ENCODE measurements at regions not wholly inside any gene's neighbourhood (a gene's known extent, or its start where the extent isn't known, plus 50 kb on each side); places are given as distances from the start of the nearest gene placed in this dataset.

DNA sequence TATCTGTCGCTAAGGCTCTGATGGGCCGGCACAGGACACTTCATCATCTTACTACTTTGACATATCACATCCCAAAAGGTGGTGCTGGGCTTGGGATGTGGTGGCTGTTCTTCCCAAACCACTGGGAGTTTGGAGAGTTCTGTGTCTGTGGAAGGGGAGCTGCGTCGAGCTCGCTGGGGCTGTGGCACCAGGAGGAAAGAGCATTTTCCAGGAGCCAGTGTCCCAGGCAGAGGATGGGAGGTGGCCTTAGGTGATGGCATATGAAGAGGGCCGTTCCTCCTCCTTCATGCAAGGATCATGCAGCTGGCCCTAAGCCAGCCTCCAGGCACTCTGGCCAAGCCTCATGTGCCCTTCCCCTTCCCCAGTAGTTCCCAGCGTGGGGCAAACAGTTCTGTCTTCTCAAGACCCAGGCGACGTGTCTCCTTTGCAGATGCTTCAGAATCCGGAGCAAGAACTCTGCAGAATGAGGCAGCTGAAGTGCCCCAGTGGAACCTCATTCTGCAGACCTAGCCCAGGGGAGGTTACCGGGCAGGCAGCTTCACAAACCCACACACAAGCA lies 89.4 kb upstream of the TNRC6C start:
- no peak for TF ChIP-seq CTCF (IDR thresholded peaks at IDR 0.05)
- no peak for TF ChIP-seq POLR2A (IDR thresholded peaks at IDR 0.05; ENCODE audit: low read depth)
- H3K4me3 ChIP-seq, result no peak overlapping the region
- H3K27me3 ChIP-seq, result peaks cover 0 to 3% (median 0%) of the 10 kb centered on the region in 4 donors
- no peaks in the 10 kb centered on the region for H3K9me3 ChIP-seq
- DNase-seq (ENCODE audit: extremely low spot score), result no peak
- no peak overlapping the region for H3K27ac ChIP-seq (replicated peaks in 1 of 4)
- 84% methylated on average over 9 of the region's 11 CpGs for WGBS
- H3K36me3 ChIP-seq, result no peaks in the 10 kb centered on the region
- intact Hi-C loops (cut with DNase I), result no loop called here
- H3K4me1 ChIP-seq, result peaks cover 9 to 20% (median 16%) of the 10 kb centered on the region in 4 donors

DNA sequence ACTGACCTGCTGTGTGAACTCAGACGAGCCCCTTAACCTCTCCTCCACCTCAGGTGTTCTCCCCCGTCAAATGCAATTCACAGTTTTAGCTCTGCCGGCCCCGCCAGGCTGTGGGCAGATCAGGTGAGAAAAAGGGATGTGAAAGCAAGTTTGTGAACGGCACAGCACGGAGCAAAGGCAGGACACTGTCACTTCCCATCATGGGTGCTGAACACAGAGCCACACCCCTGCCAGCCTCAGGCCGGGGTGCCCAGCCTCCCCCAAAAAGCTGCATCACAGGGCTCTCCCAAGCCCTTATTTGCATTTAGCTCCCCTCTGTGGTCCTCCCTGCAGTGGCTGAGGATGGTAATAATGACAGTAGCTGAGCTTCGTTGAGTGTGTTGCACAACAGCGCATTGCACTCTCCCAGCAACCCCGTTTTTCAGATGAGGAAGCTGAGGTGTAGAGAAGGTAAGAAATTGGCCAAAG lies 88.8 kb upstream of the TNRC6C start:
- Histone ChIP-seq H3K9me3 (no peaks in the 10 kb centered on the region), H3K4me1 (peaks cover 4 to 14% (median 11%) of the 10 kb centered on the region in 4 donors), H3K4me3 (no peak overlapping the region), H3K36me3 (no peaks in the 10 kb centered on the region), H3K27ac (replicated peaks in 1 of 4) (no peak overlapping the region), H3K27me3 (peaks cover 0 to 8% (median 0%) of the 10 kb centered on the region in 4 donors)
- TF ChIP-seq EP300 (IDR thresholded peaks at IDR 0.05) (no peak), POLR2A (IDR thresholded peaks at IDR 0.05; ENCODE audit: low read depth) (no peak), POLR2AphosphoS5 (IDR thresholded peaks at IDR 0.05) (no peak), CTCF (IDR thresholded peaks at IDR 0.05) (no peak)
- WGBS, result 68% methylated on average over 10 of the region's 10 CpGs
- no peak for DNase-seq (ENCODE audit: extremely low spot score)
- intact Hi-C loops (cut with DNase I), result no loop called here

- Histone ChIP-seq H3K4me3 (no peak overlapping the region), H3K4me1 (no peaks in the 10 kb centered on the region), H3K36me3 (no peaks in the 10 kb centered on the region), H3K27me3 (peaks cover 0 to 8% (median 0%) of the 10 kb centered on the region in 4 donors), H3K9me3 (peaks cover 0 to 10% (median 8%) of the 10 kb centered on the region in 4 donors), H3K27ac (replicated peaks in 1 of 4) (no peak overlapping the region)
- no peak for TF ChIP-seq POLR2A (IDR thresholded peaks at IDR 0.05; ENCODE audit: low read depth)
- no peak for TF ChIP-seq POLR2AphosphoS5 (IDR thresholded peaks at IDR 0.05)
- no peak for TF ChIP-seq CTCF (IDR thresholded peaks at IDR 0.05)
- no peak for TF ChIP-seq EP300 (IDR thresholded peaks at IDR 0.05)
- DNase-seq (ENCODE audit: extremely low spot score), result no peak
- WGBS, result 84% methylated on average over 11 of the region's 11 CpGs
- intact Hi-C loops (cut with DNase I), result no loop called here
Observed at GRCh38 chr17:77872199-77872598, 86.3 kb upstream of the TNRC6C start.

DNA sequence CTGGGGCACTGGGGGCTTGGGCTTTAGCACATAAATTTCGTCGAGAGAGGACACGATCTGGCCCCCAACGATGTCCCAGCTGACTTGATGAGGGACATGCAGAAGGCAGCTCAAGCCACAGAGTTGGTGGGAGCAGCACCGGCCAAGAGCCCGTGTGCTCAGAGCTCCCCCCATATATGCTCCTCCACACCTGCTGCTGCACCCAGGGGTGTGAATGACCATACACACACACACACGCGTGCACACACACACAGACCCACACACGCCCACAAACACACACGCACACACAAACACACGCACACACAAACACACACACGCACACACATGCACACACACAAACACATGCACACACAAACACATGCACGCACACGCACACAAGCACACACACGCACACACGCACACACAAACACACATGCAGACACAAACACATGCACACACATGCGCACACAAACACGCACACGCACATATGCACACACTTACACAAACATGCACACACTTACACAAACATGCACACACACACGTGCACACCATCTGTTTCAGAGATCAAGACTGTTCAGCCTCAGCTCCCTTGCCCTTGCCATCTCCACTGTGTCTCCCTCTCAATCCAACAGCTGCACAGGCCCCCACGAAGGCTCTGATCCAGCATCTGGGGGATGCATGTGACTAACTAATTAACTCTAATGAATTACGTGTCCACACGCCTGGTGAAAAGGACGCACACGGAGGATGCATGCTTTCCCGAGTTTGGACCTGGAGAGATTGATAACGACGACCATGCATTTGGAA lies 85.6 kb upstream of the TNRC6C start:
- Histone ChIP-seq H3K9me3 (peaks cover 0 to 10% (median 8%) of the 10 kb centered on the region in 4 donors), H3K27me3 (peaks cover 0 to 8% (median 0%) of the 10 kb centered on the region in 4 donors), H3K36me3 (no peaks in the 10 kb centered on the region), H3K4me3 (no peak overlapping the region), H3K4me1 (no peaks in the 10 kb centered on the region), H3K27ac (replicated peaks in 1 of 4) (no peak overlapping the region)
- DNase-seq (ENCODE audit: extremely low spot score), result no peak
- intact Hi-C loops (cut with DNase I), result no loop called here
- 72% methylated on average over 25 of the region's 28 CpGs for WGBS
- no peak for TF ChIP-seq POLR2A (IDR thresholded peaks at IDR 0.05; ENCODE audit: low read depth)

DNA sequence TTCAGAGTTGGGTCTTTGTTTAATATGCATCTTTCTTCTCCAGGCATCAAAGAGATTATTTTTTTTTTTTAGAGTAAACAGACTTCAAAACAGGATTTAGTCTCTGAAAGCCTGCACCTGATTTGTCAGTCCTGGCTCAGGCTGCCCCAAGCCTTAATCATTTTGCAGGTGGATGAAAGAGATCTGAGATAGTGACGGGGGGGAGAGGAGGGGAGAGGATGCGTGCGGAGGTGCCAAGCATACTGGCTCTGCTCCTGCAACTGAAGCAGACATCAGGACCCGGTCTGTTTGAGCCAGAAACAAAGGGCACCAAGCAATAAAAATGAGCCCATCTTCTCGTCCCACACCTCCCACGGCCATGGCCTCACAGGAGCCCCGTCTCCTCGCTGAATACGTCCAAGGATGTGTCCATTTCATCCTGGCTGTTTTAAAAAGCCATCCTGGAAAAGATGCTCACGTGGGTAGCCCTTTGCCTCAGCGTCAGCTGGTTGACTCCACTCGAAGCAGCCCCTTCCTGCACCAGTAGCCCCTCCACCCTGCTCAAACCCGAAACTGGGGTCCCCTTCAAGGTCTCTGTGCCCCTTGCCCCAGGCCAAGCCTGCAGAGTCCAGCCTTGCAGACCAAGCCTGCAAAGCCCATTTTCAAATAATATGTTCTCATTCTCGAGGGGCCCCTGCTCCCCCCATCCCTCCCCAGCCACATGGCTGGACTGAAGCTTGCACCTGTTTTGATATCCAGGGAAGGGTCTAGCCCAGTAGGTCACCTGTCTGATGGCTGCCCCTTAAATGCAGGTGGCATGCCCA lies 84.8 kb upstream of the TNRC6C start:
- no peak for TF ChIP-seq POLR2A (IDR thresholded peaks at IDR 0.05; ENCODE audit: low read depth)
- TF ChIP-seq EP300 (IDR thresholded peaks at IDR 0.05), result no peak
- TF ChIP-seq POLR2AphosphoS5 (IDR thresholded peaks at IDR 0.05), result no peak
- TF ChIP-seq CTCF (IDR thresholded peaks at IDR 0.05), result no peak
- intact Hi-C loops (cut with DNase I), result no loop called here
- Histone ChIP-seq H3K9me3 (peaks cover 0 to 10% (median 8%) of the 10 kb centered on the region in 4 donors), H3K4me3 (no peak overlapping the region), H3K27me3 (peaks cover 0 to 8% (median 0%) of the 10 kb centered on the region in 4 donors), H3K36me3 (no peaks in the 10 kb centered on the region), H3K27ac (replicated peaks in 1 of 4) (no peak overlapping the region), H3K4me1 (no peaks in the 10 kb centered on the region)
- no peak for DNase-seq (ENCODE audit: extremely low spot score)
- WGBS, result 79% methylated on average over 14 of the region's 14 CpGs
